ENCODE measurements at regions not wholly inside any gene's neighbourhood (a gene's known extent, or its start where the extent isn't known, plus 50 kb on each side); places are given as distances from the start of the nearest gene placed in this dataset.

DNA sequence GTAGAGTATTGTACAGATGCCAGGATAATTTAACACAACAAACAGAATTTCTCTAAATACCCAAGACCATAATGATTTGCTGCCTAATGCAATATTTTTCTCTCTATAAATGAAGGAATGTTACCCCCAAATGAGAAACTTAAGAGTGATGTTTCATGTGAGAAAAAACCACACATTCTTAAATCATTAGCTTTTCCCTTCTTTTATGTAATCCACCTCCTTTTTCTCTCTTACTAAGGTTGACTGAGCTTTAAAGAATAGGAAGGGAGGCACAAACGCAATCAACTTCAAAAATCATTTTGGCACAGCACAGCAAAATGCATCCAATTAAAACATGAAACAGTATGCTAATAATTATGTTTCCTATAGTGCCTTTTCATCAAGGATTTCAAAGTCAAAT, 698.1 kb upstream of the CDH2 start:
- Histone ChIP-seq H3K9me1 (ENCODE audit: control insufficient read depth, extremely low read depth, insufficient read depth, low read length) (no peaks in the 10 kb centered on the region), H3K9me3 (ENCODE audit: control insufficient read depth, low read depth, low read length) (no peaks in the 10 kb centered on the region), H3K4me3 (ENCODE audit: control insufficient read depth in 2 of 3, extremely low read depth in 1 of 3, insufficient read depth in 2 of 3, low read depth in 1 of 3, low read length in 3 of 3) (no peak overlapping the region), H3K4me2 (ENCODE audit: control insufficient read depth, extremely low read depth, insufficient read depth, low read depth, low read length) (no peak overlapping the region), H2AFZ (ENCODE audit: control insufficient read depth, low read length) (no peak overlapping the region), H3K36me3 (ENCODE audit: control insufficient read depth in 2 of 2, extremely low read depth in 1 of 2, insufficient read depth in 2 of 2, low read length in 2 of 2) (no peaks in the 10 kb centered on the region), H3K27me3 (ENCODE audit: control insufficient read depth, extremely low read depth, insufficient read depth, low read length) (no peaks in the 10 kb centered on the region), H3K79me2 (ENCODE audit: control insufficient read depth, insufficient read depth, low read length) (no peaks in the 10 kb centered on the region), H3K9ac (ENCODE audit: control insufficient read depth, extremely low read depth, insufficient read depth, low read length) (no peak overlapping the region), H4K20me1 (ENCODE audit: control insufficient read depth, extremely low read depth, insufficient read depth, low read length) (no peaks in the 10 kb centered on the region), H3K4me1 (ENCODE audit: control insufficient read depth, extremely low read depth, insufficient read depth, low read length) (no peaks in the 10 kb centered on the region), H3K27ac (ENCODE audit: control insufficient read depth, insufficient read depth, low read length) (no peak overlapping the region)
- dilution Hi-C loops (cut with MboI; ENCODE audit: extremely low pct_ligation_motif_present, low sequenced_read_pairs) = no loop called here
- DNase-seq (ENCODE audit: low read depth, low spot score) (no peak), FAIRE-seq (no peak)
- TF ChIP-seq, protein P1, sequence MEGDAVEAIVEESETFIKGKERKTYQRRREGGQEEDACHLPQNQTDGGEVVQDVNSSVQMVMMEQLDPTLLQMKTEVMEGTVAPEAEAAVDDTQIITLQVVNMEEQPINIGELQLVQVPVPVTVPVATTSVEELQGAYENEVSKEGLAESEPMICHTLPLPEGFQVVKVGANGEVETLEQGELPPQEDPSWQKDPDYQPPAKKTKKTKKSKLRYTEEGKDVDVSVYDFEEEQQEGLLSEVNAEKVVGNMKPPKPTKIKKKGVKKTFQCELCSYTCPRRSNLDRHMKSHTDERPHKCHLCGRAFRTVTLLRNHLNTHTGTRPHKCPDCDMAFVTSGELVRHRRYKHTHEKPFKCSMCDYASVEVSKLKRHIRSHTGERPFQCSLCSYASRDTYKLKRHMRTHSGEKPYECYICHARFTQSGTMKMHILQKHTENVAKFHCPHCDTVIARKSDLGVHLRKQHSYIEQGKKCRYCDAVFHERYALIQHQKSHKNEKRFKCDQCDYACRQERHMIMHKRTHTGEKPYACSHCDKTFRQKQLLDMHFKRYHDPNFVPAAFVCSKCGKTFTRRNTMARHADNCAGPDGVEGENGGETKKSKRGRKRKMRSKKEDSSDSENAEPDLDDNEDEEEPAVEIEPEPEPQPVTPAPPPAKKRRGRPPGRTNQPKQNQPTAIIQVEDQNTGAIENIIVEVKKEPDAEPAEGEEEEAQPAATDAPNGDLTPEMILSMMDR (optimal IDR thresholded peaks at IDR 0.05 in 1 of 3, IDR thresholded peaks at IDR 0.05 in 1 of 3, conservative IDR thresholded peaks at IDR 0.05 in 1 of 3; ENCODE audit: extremely low read depth in 1 of 3, insufficient read depth in 2 of 3, low read length in 3 of 3) = no peak
- no peak for TF ChIP-seq EZH2 (IDR thresholded peaks at IDR 0.05; ENCODE audit: low read length)

DNA sequence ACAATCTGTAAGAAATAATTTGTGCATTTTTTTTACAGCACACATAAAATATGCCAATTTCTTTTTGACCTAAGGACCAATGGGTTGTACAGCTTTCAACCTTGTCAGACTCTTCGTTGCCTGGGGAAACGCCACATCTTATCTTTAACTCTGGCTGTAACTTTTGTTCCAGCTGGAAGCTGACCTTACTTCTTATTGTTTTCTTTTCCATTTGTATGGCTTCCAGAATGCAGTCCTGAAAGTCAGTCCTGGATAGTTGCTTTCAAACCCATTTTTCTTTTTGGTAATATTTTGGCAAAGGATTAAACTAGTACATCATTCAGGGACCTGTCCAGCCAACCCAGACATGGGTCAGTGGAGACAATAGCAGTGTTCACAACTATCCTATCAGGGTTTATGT, 686.5 kb upstream of the CDH2 start:
- DNase-seq (ENCODE audit: low read depth, low spot score) (no peak), FAIRE-seq (no peak)
- no peaks in the 10 kb centered on the region for H3K9me3 ChIP-seq (ENCODE audit: control insufficient read depth, low read depth, low read length)
- H3K4me2 ChIP-seq (ENCODE audit: control insufficient read depth, extremely low read depth, insufficient read depth, low read depth, low read length) = no peak overlapping the region
- H4K20me1 ChIP-seq (ENCODE audit: control insufficient read depth, extremely low read depth, insufficient read depth, low read length) = no peaks in the 10 kb centered on the region
- H3K27ac ChIP-seq (ENCODE audit: control insufficient read depth, insufficient read depth, low read length) = no peak overlapping the region
- H3K36me3 ChIP-seq (ENCODE audit: control insufficient read depth in 2 of 2, extremely low read depth in 1 of 2, insufficient read depth in 2 of 2, low read length in 2 of 2) = no peaks in the 10 kb centered on the region
- no peaks in the 10 kb centered on the region for H3K79me2 ChIP-seq (ENCODE audit: control insufficient read depth, insufficient read depth, low read length)
- H3K27me3 ChIP-seq (ENCODE audit: control insufficient read depth, extremely low read depth, insufficient read depth, low read length) = no peaks in the 10 kb centered on the region
- TF ChIP-seq, protein P1 (optimal IDR thresholded peaks at IDR 0.05 in 1 of 3, IDR thresholded peaks at IDR 0.05 in 1 of 3, conservative IDR thresholded peaks at IDR 0.05 in 1 of 3; ENCODE audit: extremely low read depth in 1 of 3, insufficient read depth in 2 of 3, low read length in 3 of 3) = no peak
- TF ChIP-seq EZH2 (IDR thresholded peaks at IDR 0.05; ENCODE audit: low read length) = no peak
- H2AFZ ChIP-seq (ENCODE audit: control insufficient read depth, low read length) = no peak overlapping the region
- no peak overlapping the region for H3K9ac ChIP-seq (ENCODE audit: control insufficient read depth, extremely low read depth, insufficient read depth, low read length)
- H3K9me1 ChIP-seq (ENCODE audit: control insufficient read depth, extremely low read depth, insufficient read depth, low read length) = no peaks in the 10 kb centered on the region
- no peaks in the 10 kb centered on the region for H3K4me1 ChIP-seq (ENCODE audit: control insufficient read depth, extremely low read depth, insufficient read depth, low read length)
- no peak overlapping the region for H3K4me3 ChIP-seq (ENCODE audit: control insufficient read depth in 2 of 3, extremely low read depth in 1 of 3, insufficient read depth in 2 of 3, low read depth in 1 of 3, low read length in 3 of 3)
- dilution Hi-C loops (cut with MboI; ENCODE audit: extremely low pct_ligation_motif_present, low sequenced_read_pairs) = no loop called here

All from keratinocyte (primary cell).